Activated CD4-positive, alpha-beta memory T cell treated with anti-CD3 and anti-CD28 coated beads for 36 hours (primary cell): ENCODE measurements at regions not wholly inside any gene's neighbourhood (a gene's known extent, or its start where the extent isn't known, plus 50 kb on each side); places are given as distances from the start of the nearest gene placed in this dataset.

Experiments
- CTCF ChIA-PET: fragments of 350-600 bp; sonication (Branson Sonifier 250); formaldehyde crosslinking; loops from one replicate; lab custom pipeline; 2021; ENCODE audit warnings: antibody characterized with exemption, inconsistent platforms; lab: Charles Lee
- POLR2A ChIA-PET: fragments of 350-600 bp; sonication (Branson Sonifier 250); formaldehyde crosslinking; loops from one replicate; lab custom pipeline; 2021; ENCODE audit warnings: antibody characterized with exemption; lab: Charles Lee
- DNase-seq: peaks from one replicate; pipeline ENCODE4 v3.0.0-alpha.2; 2020
- H3K27ac Mint-ChIP-seq: one replicate; pipeline ENCODE4 v1.8.0; 2021; ENCODE audit warnings: mixed read lengths
- H3K27me3 Mint-ChIP-seq: one replicate; pipeline ENCODE4 v1.8.0; 2021; ENCODE audit warnings: mixed read lengths
- H3K36me3 Mint-ChIP-seq: one replicate; pipeline ENCODE4 v1.8.0; 2021; ENCODE audit warnings: mixed read lengths
- H3K4me1 Mint-ChIP-seq: one replicate; pipeline ENCODE4 v1.8.0; 2021; ENCODE audit warnings: low read depth, mixed read lengths
- H3K4me3 Mint-ChIP-seq: one replicate; pipeline ENCODE4 v1.8.0; 2021; ENCODE audit warnings: mild to moderate bottlenecking, mixed read lengths
- H3K9me3 Mint-ChIP-seq: one replicate; pipeline ENCODE4 v1.8.0; 2021; ENCODE audit warnings: mixed read lengths
- intact Hi-C: fragments of 100-400 bp; cut with micrococcal nuclease; formaldehyde crosslinking; loops from one replicate; pipeline ENCODE4 v1.15.1; 2023

GRCh38 chr4:3365871-3366842 is 73.3 kb downstream of the RGS12 start:
- Mint-ChIP-seq H3K9me3 (no peaks in the 10 kb centered on the region), H3K4me3 (no peak overlapping the region), H3K27ac (no peak overlapping the region), H3K36me3 (no peaks in the 10 kb centered on the region), H3K4me1 (peaks cover 26% of the 10 kb centered on the region), H3K27me3 (peaks cover 10% of the 10 kb centered on the region)
- ChIA-PET POLR2A (interaction anchor here (0.6 kb wide), 1 partner anchor 554 kb away, joined by 3 read pairs; no protein-coding TSS in a partner anchor), CTCF (interaction anchor here (1.5 to 2.2 kb wide), 2 partner anchors 20 to 114 kb away, joined by 4 to 7 read pairs; no protein-coding TSS in a partner anchor)
- no peak for DNase-seq
- intact Hi-C loops = no loop called here

GRCh38 chr4:3366893-3367775 is 74.3 kb downstream of the RGS12 start:
- POLR2A ChIA-PET = interaction anchor here (0.6 to 1.0 kb wide), 2 partner anchors 14 to 553 kb away, joined by 3 read pairs; no protein-coding TSS in a partner anchor
- Mint-ChIP-seq H3K36me3 (no peaks in the 10 kb centered on the region), H3K4me3 (no peak overlapping the region), H3K27ac (no peak overlapping the region), H3K27me3 (peaks cover 10% of the 10 kb centered on the region), H3K4me1 (peaks cover 26% of the 10 kb centered on the region), H3K9me3 (no peaks in the 10 kb centered on the region)
- DNase-seq = no peak
- CTCF ChIA-PET = interaction anchor here (1.5 to 2.2 kb wide), 2 partner anchors 21 to 113 kb away, joined by 4 to 7 read pairs; no protein-coding TSS in a partner anchor
- intact Hi-C loops = no loop called here

- no peak for DNase-seq
- Mint-ChIP-seq H3K4me1 (peaks cover 30% of the 10 kb centered on the region), H3K4me3 (no peak overlapping the region), H3K36me3 (no peaks in the 10 kb centered on the region), H3K9me3 (no peaks in the 10 kb centered on the region), H3K27ac (no peak overlapping the region), H3K27me3 (peaks cover 11% of the 10 kb centered on the region)
- ChIA-PET CTCF (no interaction called here), POLR2A (interaction anchor here (1.0 kb wide), 1 partner anchor 14 kb away, joined by 3 read pairs; no protein-coding TSS in a partner anchor)
- intact Hi-C loops = no loop called here
These were observed 73.9 kb upstream of the HGFAC start for GRCh38 chr4:3367866-3368265.

- ChIA-PET POLR2A (no interaction called here), CTCF (interaction anchor here (0.8 kb wide), 1 partner anchor 22 kb away, joined by 3 read pairs; no protein-coding TSS in a partner anchor)
- no peaks in the 10 kb centered on the region for H3K9me3 Mint-ChIP-seq
- intact Hi-C loops = no loop called here
- peaks cover 12% of the 10 kb centered on the region for H3K27me3 Mint-ChIP-seq
- H3K4me3 Mint-ChIP-seq = no peak overlapping the region
- no peaks in the 10 kb centered on the region for H3K36me3 Mint-ChIP-seq
- DNase-seq = no peak
- H3K4me1 Mint-ChIP-seq = peaks cover 31% of the 10 kb centered on the region
- H3K27ac Mint-ChIP-seq = no peak overlapping the region
These were observed 73.4 kb upstream of the HGFAC start for GRCh38 chr4:3368334-3368733.

- H3K36me3 Mint-ChIP-seq = no peaks in the 10 kb centered on the region
- DNase-seq = no peak
- H3K27ac Mint-ChIP-seq = no peak overlapping the region
- CTCF ChIA-PET = interaction anchor here (0.8 to 2.0 kb wide), 4 partner anchors 14 to 74 kb away, joined by 3 to 8 read pairs (median 4); no protein-coding TSS in a partner anchor
- H3K9me3 Mint-ChIP-seq = no peaks in the 10 kb centered on the region
- POLR2A ChIA-PET = no interaction called here
- H3K4me1 Mint-ChIP-seq = peaks cover 31% of the 10 kb centered on the region
- intact Hi-C loops = no loop called here
- H3K4me3 Mint-ChIP-seq = peak overlapping the region; percentile 48
- H3K27me3 Mint-ChIP-seq = peaks cover 12% of the 10 kb centered on the region
These were observed 72.7 kb upstream of the HGFAC start for GRCh38 chr4:3368841-3369760.

- intact Hi-C loops = no loop called here
- H3K4me3 Mint-ChIP-seq = peak overlapping the region; percentile 48
- DNase-seq = peak; percentile 64
- POLR2A ChIA-PET = no interaction called here
- H3K9me3 Mint-ChIP-seq = no peaks in the 10 kb centered on the region
- CTCF ChIA-PET = interaction anchor here (1.0 to 2.0 kb wide), 4 partner anchors 15 to 110 kb away, joined by 3 to 8 read pairs (median 5); no protein-coding TSS in a partner anchor
- H3K4me1 Mint-ChIP-seq = peaks cover 31% of the 10 kb centered on the region
- H3K27ac Mint-ChIP-seq = no peak overlapping the region
- no peaks in the 10 kb centered on the region for H3K36me3 Mint-ChIP-seq
- peaks cover 12% of the 10 kb centered on the region for H3K27me3 Mint-ChIP-seq
These were observed 71.7 kb upstream of the HGFAC start for GRCh38 chr4:3369781-3370674.

GRCh38 chr4:3371033-3372001 is 70.5 kb upstream of the HGFAC start:
- DNase-seq = no peak
- peaks cover 31% of the 10 kb centered on the region for H3K4me1 Mint-ChIP-seq
- ChIA-PET CTCF (interaction anchor here (0.6 to 2.0 kb wide), 4 partner anchors 17 to 343 kb away, joined by 4 to 8 read pairs (median 5); no protein-coding TSS in a partner anchor), POLR2A (no interaction called here)
- H3K9me3 Mint-ChIP-seq = no peaks in the 10 kb centered on the region
- peaks cover 12% of the 10 kb centered on the region for H3K27me3 Mint-ChIP-seq
- H3K36me3 Mint-ChIP-seq = no peaks in the 10 kb centered on the region
- intact Hi-C loops = no loop called here
- no peak overlapping the region for H3K4me3 Mint-ChIP-seq
- no peak overlapping the region for H3K27ac Mint-ChIP-seq

GRCh38 chr4:3372264-3372932 is 69.4 kb upstream of the HGFAC start:
- ChIA-PET CTCF (no interaction called here), POLR2A (no interaction called here)
- Mint-ChIP-seq H3K4me1 (peaks cover 31% of the 10 kb centered on the region), H3K27me3 (peaks cover 12% of the 10 kb centered on the region), H3K36me3 (no peaks in the 10 kb centered on the region), H3K4me3 (no peak overlapping the region), H3K27ac (no peak overlapping the region), H3K9me3 (no peaks in the 10 kb centered on the region)
- intact Hi-C loops = no loop called here
- DNase-seq = no peak

GRCh38 chr4:3372933-3373465 is 68.8 kb upstream of the HGFAC start:
- ChIA-PET POLR2A (no interaction called here), CTCF (no interaction called here)
- DNase-seq = peak; percentile 33

More at GRCh38 chr4:3372933-3373465, 68.8 kb upstream of the HGFAC start:
- H3K36me3 Mint-ChIP-seq = no peaks in the 10 kb centered on the region
- no peaks in the 10 kb centered on the region for H3K9me3 Mint-ChIP-seq
- peaks cover 12% of the 10 kb centered on the region for H3K27me3 Mint-ChIP-seq
- peaks cover 30% of the 10 kb centered on the region for H3K4me1 Mint-ChIP-seq
- intact Hi-C loops = no loop called here
- H3K27ac Mint-ChIP-seq = no peak overlapping the region
- no peak overlapping the region for H3K4me3 Mint-ChIP-seq
